Upper lobe of left lung (tissue), 4 donors: ENCODE measurements at regions not wholly inside any gene's neighbourhood (a gene's known extent, or its start where the extent isn't known, plus 50 kb on each side); places are given as distances from the start of the nearest gene placed in this dataset.

Source experiments
- POLR2A ChIP-seq, 4 donors: fragments of 450-650 bp; IDR thresholded peaks; one replicate each; pipeline ENCODE4 v1.5.1; 2016 to 2017; ENCODE audit warnings: antibody characterized with exemption in 4 of 4, mild to moderate bottlenecking in 2 of 4
- TF ChIP-seq, protein P1 (sequence below), 6 experiments: fragments of 450-650 bp in 4 of 6; fragments of 200-600 bp in 2 of 6; sonication (generic) in 2 of 6; IDR thresholded peaks; one replicate each; pipeline ENCODE4 v1.5.1; 2016 to 2019; ENCODE audit warnings: antibody characterized with exemption in 6 of 6

DNA sequence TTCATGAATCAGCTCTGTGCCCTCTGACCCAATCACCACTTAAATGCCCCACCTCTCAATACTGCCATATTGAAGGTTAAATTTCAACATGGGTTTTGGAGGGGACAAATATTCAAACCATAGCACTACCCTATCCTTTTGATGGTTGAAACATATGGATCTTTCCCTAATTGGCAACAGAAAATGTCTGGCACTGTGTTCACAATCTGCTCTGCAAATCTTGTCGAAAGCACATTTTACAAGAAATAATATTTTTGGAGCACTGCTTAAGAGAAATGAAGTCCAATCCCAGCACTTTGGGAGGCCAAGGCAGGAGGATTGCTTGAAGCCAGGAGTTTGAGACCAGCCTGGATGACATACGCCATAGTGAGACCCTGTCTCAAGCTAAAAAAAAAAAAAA is 130.6 kb upstream of the FAM9C start:
- TF ChIP-seq, protein P1, sequence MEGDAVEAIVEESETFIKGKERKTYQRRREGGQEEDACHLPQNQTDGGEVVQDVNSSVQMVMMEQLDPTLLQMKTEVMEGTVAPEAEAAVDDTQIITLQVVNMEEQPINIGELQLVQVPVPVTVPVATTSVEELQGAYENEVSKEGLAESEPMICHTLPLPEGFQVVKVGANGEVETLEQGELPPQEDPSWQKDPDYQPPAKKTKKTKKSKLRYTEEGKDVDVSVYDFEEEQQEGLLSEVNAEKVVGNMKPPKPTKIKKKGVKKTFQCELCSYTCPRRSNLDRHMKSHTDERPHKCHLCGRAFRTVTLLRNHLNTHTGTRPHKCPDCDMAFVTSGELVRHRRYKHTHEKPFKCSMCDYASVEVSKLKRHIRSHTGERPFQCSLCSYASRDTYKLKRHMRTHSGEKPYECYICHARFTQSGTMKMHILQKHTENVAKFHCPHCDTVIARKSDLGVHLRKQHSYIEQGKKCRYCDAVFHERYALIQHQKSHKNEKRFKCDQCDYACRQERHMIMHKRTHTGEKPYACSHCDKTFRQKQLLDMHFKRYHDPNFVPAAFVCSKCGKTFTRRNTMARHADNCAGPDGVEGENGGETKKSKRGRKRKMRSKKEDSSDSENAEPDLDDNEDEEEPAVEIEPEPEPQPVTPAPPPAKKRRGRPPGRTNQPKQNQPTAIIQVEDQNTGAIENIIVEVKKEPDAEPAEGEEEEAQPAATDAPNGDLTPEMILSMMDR (IDR thresholded peaks at IDR 0.05), result no peak
- TF ChIP-seq POLR2A (IDR thresholded peaks at IDR 0.05), result no peak
